Panc1 (cell line): ENCODE measurements at regions not wholly inside any gene's neighbourhood (a gene's known extent, or its start where the extent isn't known, plus 50 kb on each side); places are given as distances from the start of the nearest gene placed in this dataset.

ENCODE experiments used
- ATAC-seq: fragments of 200-7000 bp; cut with Tn5 transposase; 2 replicates; pipeline ENCODE4 v1.9.1; 2020; ENCODE audit warnings: mild to moderate bottlenecking, moderate library complexity
- BruUV-seq: library from RNA; stranded (reverse); fragments of 400-500 nt; replicated peaks from 2 replicates; lab custom pipeline; 2021; lab: Mats Ljungman, UMichigan
- CTCF ChIA-PET: fragments of 300-600 bp; sonication (Branson Sonifier 250); formaldehyde crosslinking; loops from one replicate; lab custom pipeline; 2022; ENCODE audit warnings: antibody characterized with exemption; lab: Charles Lee
- POLR2A ChIA-PET: fragments of 300-600 bp; sonication (Branson Sonifier 250); formaldehyde crosslinking; loops from one replicate; lab custom pipeline; 2022; ENCODE audit warnings: antibody characterized with exemption; lab: Charles Lee
- DNase-seq: peaks from one replicate; pipeline ENCODE4 v3.0.0-alpha.2; 2010; ENCODE audit warnings: low read depth, low spot score
- H3K27ac ChIP-seq: 2 replicates; pipeline ENCODE4 v1.5.1; 2011; ENCODE audit warnings: mild to moderate bottlenecking, low read length, inconsistent platforms
- H3K27me3 ChIP-seq: fragments of 200-500 bp; sonication (Bioruptor generic); 2 replicates; pipeline ENCODE4 v1.6.0; 2014; ENCODE audit warnings: low read length, inconsistent platforms; ENCODE audit not compliant: control insufficient read depth, insufficient read depth
- H3K36me3 ChIP-seq: fragments of 200-500 bp; sonication (Bioruptor generic); 2 replicates; pipeline ENCODE4 v1.5.1; 2014; ENCODE audit warnings: inconsistent platforms, mild to moderate bottlenecking, low read length, moderate library complexity; ENCODE audit not compliant: control insufficient read depth, insufficient read depth
- H3K4me1 ChIP-seq: 2 replicates; pipeline ENCODE4 v1.5.1; 2011; ENCODE audit warnings: inconsistent platforms, mild to moderate bottlenecking, low read length, moderate library complexity; ENCODE audit not compliant: control insufficient read depth, insufficient read depth
- H3K4me3 ChIP-seq, 2 experiments: 2 replicates each; pipeline ENCODE4 v1.5.1; 2011 to 2012; ENCODE audit warnings: low read depth in 2 of 2, low read length in 2 of 2, mild to moderate bottlenecking in 2 of 2, inconsistent platforms in 1 of 2, moderate library complexity in 1 of 2
- H3K9me3 ChIP-seq: fragments of 200-500 bp; sonication (Bioruptor generic); 2 replicates; pipeline ENCODE4 v1.5.1; 2014; ENCODE audit warnings: low read depth, mild to moderate bottlenecking, inconsistent platforms, low read length, moderate library complexity; ENCODE audit not compliant: control insufficient read depth, insufficient read depth
- POLR2AphosphoS5 ChIP-seq: IDR thresholded peaks from 2 replicates; pipeline ENCODE4 v1.6.1; 2012; ENCODE audit warnings: mild to moderate bottlenecking, low read depth, low read length, moderate library complexity
- REST ChIP-seq, 2 experiments: IDR thresholded peaks; 2 replicates each; pipeline ENCODE4 v1.6.1; 2011 to 2012; ENCODE audit warnings: low read depth in 2 of 2, control low read depth in 1 of 2, low read length in 1 of 2, mild to moderate bottlenecking in 1 of 2, moderate library complexity in 1 of 2; ENCODE audit not compliant: insufficient read depth in 1 of 2
- SIN3A ChIP-seq: IDR thresholded peaks from 2 replicates; pipeline ENCODE4 v1.6.1; 2012; ENCODE audit warnings: low read depth, mild to moderate bottlenecking, low read length, moderate library complexity, borderline replicate concordance; ENCODE audit not compliant: insufficient read depth
- TCF7L2 ChIP-seq: IDR thresholded peaks from 2 replicates; pipeline ENCODE4 v1.6.1; 2011; ENCODE audit warnings: mild to moderate bottlenecking, low read depth, low read length, inconsistent platforms
- in situ Hi-C: cut with HindIII; loops from 2 replicates; pipeline ENCODE4 v1.10.0; 2016; ENCODE audit warnings: low sequenced_read_pairs, low pct_unique_long_range_greater_than_20kb
- intact Hi-C: fragments of 100-400 bp; cut with micrococcal nuclease; formaldehyde crosslinking; loops from one replicate; pipeline ENCODE4 v1.10.0; 2022; ENCODE audit not compliant: unreplicated experiment
- TF ChIP-seq, protein P1 (sequence below): fragments of 450-650 bp; IDR thresholded peaks from 2 replicates; pipeline ENCODE4 v1.5.1; 2017; ENCODE audit warnings: mild to moderate bottlenecking

DNA sequence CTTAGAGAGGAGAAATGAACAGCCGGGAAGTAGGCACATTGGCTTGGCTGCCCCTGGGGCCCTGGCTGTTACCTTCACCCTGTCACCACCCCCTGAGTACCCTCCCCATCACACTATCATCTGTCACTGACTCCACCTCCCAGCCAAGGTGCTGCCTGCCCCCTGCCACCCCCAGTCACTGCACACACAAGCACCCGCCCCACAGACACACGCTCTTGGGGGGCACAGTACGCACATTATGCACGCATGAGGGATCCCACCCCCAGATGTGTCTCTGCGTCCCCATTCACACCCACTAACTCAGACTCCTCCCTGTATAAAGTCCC lies 223.3 kb downstream of the PTPRU start:
- intact Hi-C loops = no loop called here

GRCh38 chr1:29458737-29459619 lies 222.7 kb downstream of the PTPRU start:
- in situ Hi-C loops = no loop called here
- no peak overlapping the region for H3K27ac ChIP-seq
- ChIA-PET CTCF (no interaction called here), POLR2A (no interaction called here)
- H3K9me3 ChIP-seq = no peaks in the 10 kb centered on the region
- H3K4me1 ChIP-seq = no peaks in the 10 kb centered on the region
- TF ChIP-seq TCF7L2 = no peak
- no peak for ATAC-seq
- H3K36me3 ChIP-seq = no peaks in the 10 kb centered on the region
- H3K4me3 ChIP-seq = no peak overlapping the region
- no TSS peak for BruUV-seq
- DNase-seq = no peak
- intact Hi-C loops = no loop called here
- H3K27me3 ChIP-seq = no peaks in the 10 kb centered on the region

More for the DNA sequence above, 223.3 kb downstream of the PTPRU start:
- H3K36me3 ChIP-seq = no peaks in the 10 kb centered on the region
- no peak overlapping the region for H3K4me3 ChIP-seq
- DNase-seq (no peak), ATAC-seq (no peak)
- POLR2A ChIA-PET = no interaction called here
- CTCF ChIA-PET = no interaction called here
- no peaks in the 10 kb centered on the region for H3K4me1 ChIP-seq
- H3K27me3 ChIP-seq = no peaks in the 10 kb centered on the region
- TF ChIP-seq REST (IDR thresholded peaks at IDR 0.05; ENCODE audit: insufficient read depth in 1 of 2, low read depth in 2 of 2, low read length in 1 of 2) (no peak), POLR2AphosphoS5 (no peak), TCF7L2 (no peak)
- TF ChIP-seq, protein P1, sequence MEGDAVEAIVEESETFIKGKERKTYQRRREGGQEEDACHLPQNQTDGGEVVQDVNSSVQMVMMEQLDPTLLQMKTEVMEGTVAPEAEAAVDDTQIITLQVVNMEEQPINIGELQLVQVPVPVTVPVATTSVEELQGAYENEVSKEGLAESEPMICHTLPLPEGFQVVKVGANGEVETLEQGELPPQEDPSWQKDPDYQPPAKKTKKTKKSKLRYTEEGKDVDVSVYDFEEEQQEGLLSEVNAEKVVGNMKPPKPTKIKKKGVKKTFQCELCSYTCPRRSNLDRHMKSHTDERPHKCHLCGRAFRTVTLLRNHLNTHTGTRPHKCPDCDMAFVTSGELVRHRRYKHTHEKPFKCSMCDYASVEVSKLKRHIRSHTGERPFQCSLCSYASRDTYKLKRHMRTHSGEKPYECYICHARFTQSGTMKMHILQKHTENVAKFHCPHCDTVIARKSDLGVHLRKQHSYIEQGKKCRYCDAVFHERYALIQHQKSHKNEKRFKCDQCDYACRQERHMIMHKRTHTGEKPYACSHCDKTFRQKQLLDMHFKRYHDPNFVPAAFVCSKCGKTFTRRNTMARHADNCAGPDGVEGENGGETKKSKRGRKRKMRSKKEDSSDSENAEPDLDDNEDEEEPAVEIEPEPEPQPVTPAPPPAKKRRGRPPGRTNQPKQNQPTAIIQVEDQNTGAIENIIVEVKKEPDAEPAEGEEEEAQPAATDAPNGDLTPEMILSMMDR = no peak
- in situ Hi-C loops = no loop called here
- no TSS peak for BruUV-seq
- H3K9me3 ChIP-seq = no peaks in the 10 kb centered on the region
- H3K27ac ChIP-seq = no peak overlapping the region

DNA sequence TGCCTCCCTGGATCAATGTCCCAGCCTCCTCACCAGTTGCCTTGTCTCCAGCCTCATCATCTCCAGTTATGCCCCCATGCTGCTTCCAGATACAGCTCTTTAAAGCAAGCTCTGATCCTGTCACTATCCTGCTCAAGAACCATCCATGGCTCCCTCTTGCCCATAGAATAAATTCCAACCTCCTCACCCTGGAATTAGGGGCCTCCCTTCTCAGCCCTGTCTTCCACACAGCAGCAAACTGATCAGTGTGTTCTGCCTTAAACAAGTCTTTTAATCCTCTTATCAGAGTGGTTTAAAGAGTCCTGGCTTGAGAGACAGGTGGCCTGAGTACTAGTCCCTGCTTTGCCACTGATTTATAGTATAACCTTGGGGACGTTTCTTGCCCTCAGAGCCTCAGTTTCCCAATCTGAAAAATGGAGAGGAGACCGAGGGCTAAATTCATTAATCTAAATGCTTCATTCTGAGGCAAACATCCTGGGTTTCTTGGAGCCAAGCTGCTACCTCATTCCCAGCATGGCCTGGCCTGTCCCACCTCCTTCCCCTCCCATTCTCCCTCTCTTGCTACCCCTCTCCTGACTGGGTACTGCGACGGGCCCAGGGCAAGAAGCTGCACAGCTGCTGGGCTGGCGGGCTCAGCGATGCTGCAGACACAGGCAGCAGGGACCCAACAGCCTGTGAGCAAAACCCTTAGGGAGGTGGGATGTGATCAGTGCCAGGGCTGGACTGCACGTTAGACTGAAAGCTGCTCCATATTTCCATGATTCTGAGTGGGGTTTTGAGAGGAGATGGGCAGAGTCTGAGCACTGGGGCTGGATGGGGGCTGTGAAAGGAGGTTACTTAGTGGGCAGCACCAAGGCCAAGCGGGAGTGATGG lies 221.4 kb downstream of the PTPRU start:
- no peak for ATAC-seq
- intact Hi-C loops (no loop called here), in situ Hi-C loops (no loop called here)
- CTCF ChIA-PET = no interaction called here
- TF ChIP-seq POLR2AphosphoS5 = no peak
- TF ChIP-seq, protein P1 = no peak
- no peak for TF ChIP-seq TCF7L2
- no peak for TF ChIP-seq REST (IDR thresholded peaks at IDR 0.05; ENCODE audit: insufficient read depth in 1 of 2, low read depth in 2 of 2, low read length in 1 of 2)
- TF ChIP-seq SIN3A = no peak
- Histone ChIP-seq H3K36me3 (no peaks in the 10 kb centered on the region), H3K27me3 (no peaks in the 10 kb centered on the region), H3K4me1 (no peaks in the 10 kb centered on the region), H3K4me3 (no peak overlapping the region), H3K9me3 (no peaks in the 10 kb centered on the region), H3K27ac (no peak overlapping the region)
- POLR2A ChIA-PET = no interaction called here
- no TSS peak for BruUV-seq
- DNase-seq = no peak
